Stimulated activated CD8-positive, alpha-beta memory T cell treated with anti-CD3 and anti-CD28 coated beads, Interleukin-4, amount 100 ng/mL, for 48 hours (primary cell): ENCODE measurements at regions not wholly inside any gene's neighbourhood (a gene's known extent, or its start where the extent isn't known, plus 50 kb on each side); places are given as distances from the start of the nearest gene placed in this dataset.

Experiments used
- DNase-seq: peaks from one replicate; pipeline ENCODE4 v3.0.0-alpha.2; 2020

DNA sequence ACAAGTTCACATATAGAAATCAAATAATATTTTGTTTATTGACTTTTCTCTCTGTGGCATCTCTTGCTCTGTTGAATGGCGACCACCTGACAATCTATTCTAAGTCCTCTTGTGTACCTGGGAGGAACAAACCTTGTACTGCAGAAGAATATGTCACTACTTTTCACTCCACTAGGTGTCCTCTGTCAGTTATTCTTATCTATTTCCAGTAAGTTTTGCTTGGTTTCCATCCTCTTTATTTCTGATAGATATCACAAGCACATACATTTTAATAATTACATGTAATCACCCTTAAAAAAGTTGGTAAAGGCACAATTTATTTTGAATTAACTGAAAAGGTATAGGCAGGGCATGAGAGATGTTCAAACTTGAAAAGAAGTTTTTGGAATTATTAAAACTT lies 238.4 kb downstream of the SNCA start:
- no peak for DNase-seq

DNA sequence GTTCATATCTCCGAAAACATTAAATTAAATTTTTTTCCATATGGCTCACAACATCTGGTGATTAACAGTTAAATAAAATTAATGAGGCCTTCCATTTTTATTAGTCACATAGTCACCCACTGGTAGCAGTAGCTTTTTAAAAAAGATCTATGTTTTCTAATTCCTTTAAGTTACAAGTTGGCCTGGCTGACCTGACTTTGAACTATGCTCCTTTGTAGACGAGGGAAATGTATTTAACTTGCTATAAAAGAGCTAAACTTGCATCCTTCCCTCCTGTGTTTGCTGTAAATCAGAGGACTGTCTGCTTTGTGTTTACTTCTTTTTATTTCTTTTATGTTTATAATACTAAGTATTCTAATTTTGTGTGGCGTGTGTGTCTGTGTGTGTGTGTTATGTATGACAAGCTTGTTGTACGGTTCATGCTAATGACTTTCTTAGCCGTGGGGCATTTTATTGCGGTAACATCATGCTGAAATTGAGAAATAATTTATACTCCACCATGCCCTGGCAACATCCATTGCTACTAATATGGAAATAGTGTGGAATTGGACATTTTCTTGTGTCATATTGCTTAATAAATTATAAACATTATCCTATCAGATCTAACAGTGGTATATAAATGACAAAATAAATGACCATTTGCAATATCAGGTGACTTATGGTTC lies 241.7 kb downstream of the SNCA start:
- no peak for DNase-seq

DNA sequence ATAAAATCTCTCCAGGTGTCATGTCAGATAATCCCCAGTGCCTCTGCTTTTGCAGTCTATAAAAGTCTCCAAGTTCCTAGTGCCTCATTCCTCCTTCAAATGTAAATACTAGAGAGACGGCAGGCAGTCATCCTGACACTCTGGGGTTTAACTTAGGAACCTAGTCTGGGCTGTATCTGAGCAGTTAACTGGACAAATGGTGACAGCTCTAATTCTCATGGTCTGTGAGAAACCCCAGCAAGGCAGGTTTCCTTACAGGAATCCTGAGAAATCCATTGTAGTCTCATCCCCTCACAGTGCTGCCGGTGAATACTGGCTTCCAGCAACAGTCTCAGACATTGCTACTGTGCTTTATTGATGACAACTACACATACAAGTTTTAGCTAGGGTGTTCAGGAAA lies 246.8 kb downstream of the SNCA start:
- no peak for DNase-seq

DNA sequence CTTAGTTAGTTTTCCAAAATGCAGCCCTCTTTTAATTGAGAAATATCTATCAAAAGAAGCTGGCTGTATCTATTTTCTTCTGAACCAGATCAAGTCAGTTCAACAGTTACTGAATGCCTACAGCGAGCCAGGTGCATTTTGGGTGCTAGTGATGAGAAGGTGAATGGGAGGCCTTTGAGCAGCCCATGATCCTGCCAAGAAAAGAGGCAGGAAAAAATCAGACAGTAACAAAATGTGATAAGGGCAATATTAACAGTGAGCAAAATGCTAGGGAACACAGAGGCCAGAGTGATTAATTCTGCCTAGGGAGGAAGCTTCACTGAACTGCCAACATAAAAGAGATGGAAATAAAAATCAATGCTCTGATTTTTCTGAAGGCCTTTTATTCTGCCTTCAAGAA lies 248.5 kb downstream of the SNCA start:
- no peak for DNase-seq

DNA sequence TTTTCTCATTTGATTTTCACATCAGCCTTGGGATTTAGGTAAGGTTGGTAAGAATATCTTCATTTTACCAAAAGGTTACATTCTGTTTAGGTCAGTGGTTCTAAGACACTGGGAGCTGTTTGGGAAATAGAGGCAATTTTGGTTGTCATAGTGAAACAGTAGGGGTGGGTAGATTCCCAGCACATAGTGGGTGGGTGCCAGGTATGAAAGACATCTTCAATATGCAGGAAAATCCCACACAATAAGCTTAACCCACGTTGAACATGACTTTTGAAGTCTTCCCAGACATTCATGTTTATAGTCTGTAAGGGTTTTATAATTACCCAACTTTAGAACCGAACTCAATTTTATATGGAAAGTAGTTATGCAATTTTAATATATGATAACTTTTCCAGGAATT lies 249.6 kb downstream of the SNCA start:
- DNase-seq = no peak

DNA sequence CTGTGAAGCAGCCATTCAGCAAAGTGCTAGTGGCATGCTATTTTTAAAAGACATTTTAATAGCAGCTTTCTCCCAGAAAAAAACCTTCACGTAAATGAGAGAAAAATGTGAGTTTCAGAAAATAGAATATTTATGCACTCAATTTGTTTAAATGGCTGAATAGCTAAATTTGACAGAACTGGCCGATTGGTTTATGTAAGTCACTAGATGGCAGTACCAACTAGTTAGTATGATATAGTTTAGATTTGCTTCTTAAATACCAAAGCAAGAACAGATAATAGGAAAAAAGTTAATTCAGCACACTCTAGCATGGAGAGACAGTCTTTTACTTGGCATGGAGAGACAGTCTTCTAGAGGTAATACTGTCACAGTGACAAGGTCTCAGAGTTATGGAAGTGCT lies 250.1 kb downstream of the SNCA start:
- no peak for DNase-seq

DNA sequence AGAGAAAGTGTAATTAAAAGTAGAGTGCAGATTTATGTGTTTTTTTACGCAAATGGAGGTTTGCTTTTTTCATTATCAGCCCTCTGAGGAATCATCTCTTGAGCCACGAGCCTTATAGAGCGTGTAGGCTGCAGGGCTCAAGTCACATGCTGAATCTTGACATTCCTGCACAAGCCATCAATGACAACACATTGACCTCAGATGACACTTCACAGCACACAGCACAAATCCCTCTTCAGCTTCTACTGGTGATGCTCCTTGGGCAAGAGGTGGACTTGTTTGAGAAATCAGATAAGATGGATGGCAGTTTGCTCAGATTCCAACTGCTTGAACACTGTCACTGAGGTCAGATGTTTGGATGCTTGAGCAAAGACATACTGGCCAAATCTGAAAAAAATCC lies 250.6 kb downstream of the SNCA start:
- no peak for DNase-seq

DNA sequence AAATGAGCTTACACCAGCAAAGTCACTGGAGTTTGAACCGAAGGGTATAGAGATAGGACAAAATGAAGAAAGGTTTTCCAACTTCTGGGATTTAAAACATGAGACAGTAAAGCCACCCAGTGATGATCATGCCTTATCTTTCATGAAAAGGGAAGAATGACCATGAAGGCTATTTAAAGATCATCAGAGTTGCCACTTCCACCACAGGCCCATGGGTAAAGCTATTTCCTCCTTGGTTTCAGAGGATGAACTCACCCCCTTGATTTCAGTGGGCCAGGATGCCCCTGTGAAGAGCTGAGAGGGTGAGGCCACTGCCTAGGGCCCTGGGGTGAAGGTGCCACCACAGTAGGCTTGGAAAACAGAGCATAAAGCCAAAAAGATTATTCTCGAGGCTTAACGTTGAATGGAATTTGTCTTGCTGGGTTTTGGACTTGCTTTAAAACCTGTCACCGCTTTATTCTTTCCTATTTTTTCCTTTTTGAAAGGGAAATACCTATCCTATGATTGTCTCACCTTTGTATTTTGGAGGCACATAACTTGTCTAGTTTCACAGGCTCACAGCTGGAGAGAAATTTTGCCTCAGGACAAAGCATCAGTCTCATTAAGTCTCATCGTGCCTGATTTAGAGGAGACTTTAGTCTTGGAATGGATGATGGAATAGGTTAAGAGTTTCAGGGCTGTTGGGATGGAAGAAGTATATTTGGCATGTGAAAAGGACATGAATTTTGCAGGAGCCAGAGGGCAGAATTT lies 254.0 kb downstream of the SNCA start:
- no peak for DNase-seq

DNA sequence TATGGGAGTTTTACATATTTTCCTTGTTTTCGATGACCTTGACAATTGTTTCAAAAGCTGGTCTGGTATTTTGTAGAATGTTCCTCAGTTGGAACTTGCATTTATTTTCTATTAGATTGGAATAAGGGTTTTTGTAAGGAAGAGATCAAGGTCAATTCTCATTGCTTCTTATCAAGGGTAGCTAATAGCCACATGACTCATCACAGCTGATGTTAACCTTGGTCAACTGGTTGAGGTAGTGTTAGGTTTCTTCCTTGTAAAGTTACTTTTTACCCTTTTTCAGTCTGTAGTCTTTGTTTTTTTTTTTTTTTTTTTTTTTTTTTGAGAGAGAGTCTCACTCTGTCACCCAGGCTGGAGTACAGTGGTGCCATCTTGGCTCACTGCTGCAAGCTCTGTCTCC lies 257.2 kb downstream of the SNCA start:
- no peak for DNase-seq

DNA sequence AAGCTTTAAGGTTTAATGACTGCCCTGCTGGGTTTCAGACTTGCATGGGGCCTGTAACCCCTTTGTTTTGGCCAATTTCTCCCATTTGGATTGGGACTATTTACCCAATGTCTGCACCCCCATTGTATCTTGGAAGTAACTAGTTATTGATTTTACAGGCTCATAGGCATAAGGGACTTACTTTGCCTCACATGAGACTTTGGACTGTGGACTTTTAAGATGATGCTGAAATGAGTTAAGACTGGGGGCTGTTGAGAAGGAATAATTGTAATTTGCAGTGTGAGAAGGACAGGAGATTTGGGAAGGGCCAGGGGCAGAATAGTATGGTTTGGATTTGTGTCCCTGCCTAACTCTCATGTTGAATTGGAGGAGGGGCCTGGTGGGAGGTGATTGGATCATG lies 260.7 kb downstream of the SNCA start:
- DNase-seq = no peak

DNA sequence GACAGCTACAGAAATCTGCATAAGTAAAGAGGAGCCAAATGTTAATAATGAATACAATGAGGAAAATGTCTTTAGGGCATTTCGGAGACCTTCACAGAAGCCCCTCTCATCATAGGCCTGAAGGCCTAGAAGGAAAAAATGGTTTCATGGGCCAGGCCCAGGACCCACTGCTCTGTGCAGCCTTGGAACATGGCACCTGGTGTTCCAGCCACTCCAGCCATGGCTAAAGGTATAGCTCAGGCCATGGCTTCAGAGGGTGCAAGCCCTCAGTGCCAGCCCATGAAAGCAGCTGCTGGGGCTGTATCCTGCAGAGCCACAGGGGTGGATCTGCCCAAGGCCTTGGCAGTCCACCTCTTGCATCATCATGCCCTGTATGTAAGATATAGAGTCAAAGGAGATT lies 261.1 kb downstream of the SNCA start:
- DNase-seq = no peak

DNA sequence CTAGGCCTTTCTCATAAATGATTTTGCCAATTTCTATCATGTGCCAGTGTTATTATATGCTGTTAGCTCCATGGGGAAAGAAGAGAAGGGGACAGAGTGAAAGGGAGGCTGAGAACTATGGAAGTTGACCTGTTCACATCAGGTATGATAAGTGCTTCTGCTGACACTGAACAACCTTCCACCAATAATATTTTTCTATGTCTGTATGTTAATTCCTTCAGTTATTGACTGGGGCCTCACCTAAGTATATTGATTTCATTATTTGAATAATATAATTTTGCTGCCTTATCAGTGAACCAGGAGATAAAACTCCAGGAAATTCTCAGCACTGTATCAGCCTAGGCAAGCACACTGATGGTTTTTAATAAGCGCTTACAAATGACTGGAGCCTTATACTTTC lies 262.8 kb downstream of the SNCA start:
- no peak for DNase-seq

DNA sequence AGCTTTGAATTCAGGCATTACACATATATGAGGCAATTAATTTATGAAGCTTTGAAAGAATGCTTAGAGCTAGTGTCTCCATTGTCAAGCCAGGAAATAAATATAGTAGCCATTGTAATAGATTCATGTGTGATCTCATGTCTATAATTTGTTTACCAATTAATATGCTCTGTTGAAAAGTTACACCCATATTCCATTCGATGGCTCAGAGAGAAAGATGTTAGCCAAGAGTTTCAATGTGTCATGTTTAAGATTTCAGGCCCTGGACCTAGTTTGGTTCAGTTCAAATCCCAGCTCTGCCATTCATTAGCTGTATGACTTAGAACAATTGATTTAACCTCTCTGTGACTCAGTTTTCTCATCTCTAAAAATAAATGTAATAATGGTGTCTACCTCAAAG lies 263.3 kb downstream of the SNCA start:
- DNase-seq = no peak

DNA sequence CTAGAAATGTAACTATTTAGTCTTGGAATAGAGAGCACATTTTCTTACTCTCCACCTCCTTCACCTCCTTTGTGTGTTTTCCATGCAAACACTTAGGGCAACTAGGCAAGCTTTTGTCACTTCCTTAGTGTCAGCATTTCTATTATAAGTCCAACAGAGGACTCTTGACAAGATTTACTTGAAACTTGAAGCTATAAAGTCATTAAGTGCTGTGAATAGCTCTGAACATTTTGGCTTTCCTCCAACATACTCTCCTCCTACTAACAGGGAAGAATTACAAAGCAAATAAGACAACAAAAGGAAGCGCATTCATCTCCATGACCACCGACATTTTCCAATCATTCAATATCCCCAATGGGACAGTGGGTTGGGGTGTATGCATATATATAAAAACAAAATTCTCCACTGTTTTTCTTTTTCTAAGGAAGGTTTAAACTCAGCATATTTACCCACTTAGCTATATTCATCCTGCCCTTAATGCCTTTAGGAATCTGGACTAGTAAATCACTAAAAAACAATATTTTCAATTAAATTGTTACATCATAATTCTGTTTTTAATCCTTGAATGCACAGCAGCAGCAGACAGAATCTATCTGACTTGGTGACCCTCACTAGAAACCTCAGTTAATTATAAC lies 264.6 kb downstream of the SNCA start:
- no peak for DNase-seq

DNA sequence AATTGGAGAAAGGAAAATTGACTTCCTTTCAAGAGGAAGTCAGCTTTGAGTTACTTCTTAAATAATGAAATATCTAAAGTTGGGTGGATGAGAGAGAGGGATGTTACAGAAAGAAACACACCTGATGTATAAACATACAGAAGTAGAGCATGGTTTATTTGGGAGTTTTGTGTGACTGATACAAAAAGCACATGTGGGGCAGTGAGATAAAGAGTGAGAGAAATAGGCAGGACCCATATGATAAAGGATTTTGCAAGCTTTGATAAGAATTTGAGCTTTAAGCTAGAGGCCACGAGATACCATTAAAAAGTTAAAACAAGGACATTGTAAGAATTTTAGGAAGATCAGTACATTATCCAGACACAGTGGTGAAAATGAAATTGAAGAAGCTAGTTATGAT lies 263.3 kb upstream of the GPRIN3 start:
- DNase-seq = no peak

DNA sequence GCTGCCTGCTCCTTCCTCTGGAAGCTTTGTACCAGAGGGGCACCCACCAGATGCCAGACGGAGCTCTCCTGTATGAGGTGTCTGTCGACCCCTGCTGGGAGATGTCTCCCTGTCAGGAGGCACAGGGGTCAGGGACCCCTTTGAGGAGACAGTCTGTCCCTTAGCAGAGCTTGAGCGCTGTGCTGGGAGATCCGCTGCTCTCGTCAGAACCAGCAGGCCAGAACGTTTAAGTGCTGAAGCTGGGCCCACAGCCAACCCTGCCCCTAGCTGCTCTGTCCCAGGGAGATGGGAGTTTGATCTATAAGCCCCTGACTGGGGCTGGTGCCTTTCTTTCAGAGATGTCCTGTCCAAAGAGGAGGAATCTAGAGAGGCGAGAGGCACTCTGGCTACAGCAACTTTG lies 260.3 kb upstream of the GPRIN3 start:
- DNase-seq = no peak

DNA sequence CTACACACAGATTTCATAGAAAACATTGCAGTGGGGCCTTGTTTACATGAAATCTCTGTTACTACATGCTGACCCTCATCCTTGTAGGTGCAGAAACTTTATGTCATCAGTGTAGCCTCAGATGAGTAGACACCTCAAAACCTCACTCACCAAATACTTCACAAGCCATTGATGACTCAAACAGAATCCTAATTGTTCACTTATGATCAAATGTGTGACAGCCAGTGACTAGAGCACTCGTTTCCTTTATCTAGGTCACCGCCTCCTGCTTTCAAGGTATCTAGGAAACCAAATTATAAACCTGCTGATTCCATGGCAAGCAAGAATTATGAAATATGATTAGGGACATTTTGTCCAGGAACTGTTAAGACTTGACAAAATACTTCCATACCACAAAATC lies 255.8 kb upstream of the GPRIN3 start:
- DNase-seq = no peak

DNA sequence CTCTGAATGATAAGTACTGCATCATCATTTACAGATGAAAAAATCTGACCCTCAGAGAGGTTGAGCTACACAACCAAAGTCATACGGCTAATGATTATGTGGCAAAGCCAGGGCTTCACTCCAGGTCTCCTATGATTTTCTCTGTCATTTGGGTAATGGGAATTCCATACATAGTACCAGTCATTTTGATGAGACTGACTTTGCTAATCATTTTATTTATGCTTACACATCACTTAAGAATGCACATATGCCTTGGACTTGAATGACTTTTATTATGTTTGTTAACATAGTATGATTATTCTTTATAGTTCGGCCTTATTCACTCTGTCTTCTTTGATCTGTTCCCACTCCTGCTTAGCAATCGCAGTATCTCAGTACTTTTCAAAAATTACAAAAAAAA lies 255.1 kb upstream of the GPRIN3 start:
- no peak for DNase-seq

DNA sequence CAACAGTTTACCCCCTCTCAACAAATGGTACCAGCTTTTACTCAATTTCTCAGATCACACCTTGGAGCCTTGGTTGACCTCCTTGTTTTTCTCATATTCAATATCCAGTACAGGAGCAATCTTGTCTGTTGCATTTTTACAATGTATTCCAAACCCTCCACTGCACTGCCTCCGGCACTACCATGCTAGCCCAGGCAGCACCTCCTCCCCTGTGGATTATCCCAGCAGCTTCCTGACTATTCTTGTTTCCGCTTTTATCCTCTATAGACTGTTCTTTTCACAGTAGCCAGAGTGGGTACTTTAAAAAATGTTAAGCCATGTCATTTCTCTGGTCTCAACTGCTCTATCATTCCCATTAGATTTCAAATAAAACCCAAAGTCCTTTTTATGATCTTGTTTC lies 253.4 kb upstream of the GPRIN3 start:
- no peak for DNase-seq

DNA sequence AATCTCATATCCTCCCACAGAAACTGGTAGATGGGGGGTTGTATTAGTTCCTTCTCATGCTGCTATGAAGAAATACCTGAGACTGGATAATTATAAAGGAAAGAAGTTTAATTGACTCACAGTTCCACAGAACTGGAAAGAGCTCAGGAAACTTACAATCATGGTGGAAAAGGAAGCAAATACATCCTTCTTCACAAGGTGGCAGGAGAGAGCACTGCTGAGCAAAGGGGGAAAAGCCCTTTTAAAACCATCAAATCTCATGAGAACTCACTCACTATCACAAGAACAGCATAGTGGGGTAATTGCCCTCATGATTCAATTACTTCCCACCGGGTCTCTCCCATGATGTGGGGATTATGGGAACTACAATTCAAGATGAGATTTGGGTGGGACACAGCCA lies 250.5 kb upstream of the GPRIN3 start:
- DNase-seq = no peak

DNA sequence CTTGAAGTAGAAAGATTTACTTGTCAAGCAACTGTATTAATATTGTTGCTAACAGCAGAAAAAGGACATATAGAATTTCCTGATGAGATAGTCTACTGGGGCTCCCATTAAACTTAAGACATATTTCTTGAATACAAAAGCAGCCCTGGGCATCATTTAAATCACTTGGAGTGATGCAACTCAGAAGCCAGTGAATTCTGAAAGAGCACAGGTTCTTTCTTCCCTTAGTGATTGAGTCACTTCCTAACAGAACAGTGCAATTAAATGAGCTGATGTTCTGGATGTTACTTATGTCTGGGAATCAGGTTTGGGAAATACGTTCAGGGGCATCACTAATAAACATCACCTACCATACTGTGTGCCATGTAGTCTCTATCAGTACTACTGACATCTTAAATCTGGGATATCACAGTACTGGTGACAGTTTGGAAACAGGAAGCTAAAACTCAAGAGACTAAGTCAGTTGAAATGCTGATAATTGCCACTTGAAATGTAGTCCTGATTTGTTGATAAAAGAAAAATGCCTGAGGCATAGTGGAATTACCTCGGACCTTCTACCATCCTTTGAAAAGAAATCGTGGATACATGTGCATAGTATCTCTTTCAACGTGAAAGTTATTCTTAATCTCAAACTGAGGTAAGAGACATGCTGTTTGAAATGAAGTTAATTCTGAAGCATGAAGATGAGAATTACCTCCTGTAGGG lies 249.2 kb upstream of the GPRIN3 start:
- DNase-seq = no peak

DNA sequence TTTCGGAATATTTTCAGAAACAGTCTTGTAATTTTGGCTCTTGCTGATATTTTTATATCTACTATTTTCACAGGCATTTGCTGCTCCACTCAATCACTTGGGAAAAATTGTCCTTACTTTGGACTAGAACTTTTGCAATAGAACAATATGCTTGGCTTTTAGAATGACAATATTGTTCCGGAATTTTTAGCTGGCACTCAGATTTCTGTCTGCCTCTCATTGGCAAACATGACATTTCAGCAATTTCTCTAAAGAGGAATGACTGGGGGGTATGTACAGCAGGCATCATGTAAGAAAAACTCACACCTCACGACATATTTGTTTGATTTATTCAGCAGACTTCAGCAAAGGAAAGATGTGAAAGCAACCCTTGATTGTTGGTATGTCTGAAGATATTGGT lies 243.6 kb upstream of the GPRIN3 start:
- DNase-seq = no peak

DNA sequence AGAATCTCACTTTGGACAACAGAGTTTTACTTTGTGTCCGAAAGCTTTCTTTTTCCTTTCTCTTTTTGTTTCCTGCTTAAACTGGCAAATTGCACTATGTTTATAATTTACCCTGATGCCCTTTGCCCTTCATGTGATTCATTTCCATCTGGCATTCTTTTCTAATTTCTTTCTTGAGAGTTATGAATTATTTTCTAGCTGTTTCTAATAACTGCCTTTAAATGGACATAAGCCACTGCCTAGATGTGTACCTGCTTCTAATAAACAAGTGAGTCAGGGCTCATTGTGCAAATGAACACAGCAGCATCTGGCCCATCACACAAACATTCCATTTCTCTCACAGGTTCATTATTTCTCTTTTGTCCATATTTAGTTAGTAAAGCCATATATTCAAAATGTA lies 242.3 kb upstream of the GPRIN3 start:
- DNase-seq = no peak

DNA sequence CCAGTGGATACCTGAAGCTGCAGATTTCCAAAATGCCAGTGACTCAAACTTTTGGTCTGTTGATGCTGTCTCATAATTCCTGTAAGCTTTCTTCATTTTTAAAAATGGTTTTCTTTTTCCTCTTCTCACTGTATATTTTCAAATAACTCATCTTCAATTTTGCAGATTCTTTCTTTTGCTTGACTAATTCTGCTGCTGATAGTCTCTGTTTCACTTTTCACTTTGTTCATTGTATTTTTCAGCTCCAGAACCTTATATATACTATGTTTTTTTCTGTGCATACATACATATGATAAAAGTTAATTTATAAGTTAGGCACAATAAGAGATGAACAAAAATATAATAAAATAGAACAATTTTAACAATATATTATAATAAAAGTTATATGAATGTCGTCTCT lies 237.7 kb upstream of the GPRIN3 start:
- DNase-seq = no peak
